ENCODE measurements at regions not wholly inside any gene's neighbourhood (a gene's known extent, or its start where the extent isn't known, plus 50 kb on each side); places are given as distances from the start of the nearest gene placed in this dataset.

GRCh38 chr1:232751393-232752140 lies 53.6 kb upstream of the MAP10 start:
- Histone ChIP-seq H3K4me1 (ENCODE audit: control insufficient read depth, insufficient read depth, low read length) (no peaks in the 10 kb centered on the region), H3K9me3 (ENCODE audit: control insufficient read depth, insufficient read depth, low read depth, low read length) (peaks cover 8% of the 10 kb centered on the region; the same call in 1 of the 2 replicates), H3K27me3 (ENCODE audit: control insufficient read depth, insufficient read depth, low read length) (no peaks in the 10 kb centered on the region), H3K36me3 (ENCODE audit: control insufficient read depth, insufficient read depth, low read length) (no peaks in the 10 kb centered on the region), H3K4me3 (ENCODE audit: low read depth in 2 of 2, low read length in 2 of 2) (no peak overlapping the region), H3K27ac (ENCODE audit: low read length) (no peak overlapping the region)
- in situ Hi-C loops (cut with HindIII; ENCODE audit: low pct_unique_long_range_greater_than_20kb, low sequenced_read_pairs): no loop called here
- ATAC-seq (no peak), DNase-seq (ENCODE audit: low read depth, low spot score) (no peak)
- no TSS peak for BruUV-seq (replicated peaks)
- POLR2A ChIA-PET: no interaction called here
- TF ChIP-seq REST (IDR thresholded peaks at IDR 0.05; ENCODE audit: insufficient read depth in 1 of 2, low read depth in 2 of 2, low read length in 1 of 2) (no peak), SIN3A (IDR thresholded peaks at IDR 0.05; ENCODE audit: borderline replicate concordance, insufficient read depth, low read depth, low read length) (no peak), CTCF (IDR thresholded peaks at IDR 0.05) (no peak), TCF7L2 (IDR thresholded peaks at IDR 0.05; ENCODE audit: low read depth, low read length) (no peak), POLR2AphosphoS5 (IDR thresholded peaks at IDR 0.05; ENCODE audit: low read depth, low read length) (no peak)
- intact Hi-C loops (cut with micrococcal nuclease; ENCODE audit: unreplicated experiment): no loop called here
- CTCF ChIA-PET: no interaction called here

DNA sequence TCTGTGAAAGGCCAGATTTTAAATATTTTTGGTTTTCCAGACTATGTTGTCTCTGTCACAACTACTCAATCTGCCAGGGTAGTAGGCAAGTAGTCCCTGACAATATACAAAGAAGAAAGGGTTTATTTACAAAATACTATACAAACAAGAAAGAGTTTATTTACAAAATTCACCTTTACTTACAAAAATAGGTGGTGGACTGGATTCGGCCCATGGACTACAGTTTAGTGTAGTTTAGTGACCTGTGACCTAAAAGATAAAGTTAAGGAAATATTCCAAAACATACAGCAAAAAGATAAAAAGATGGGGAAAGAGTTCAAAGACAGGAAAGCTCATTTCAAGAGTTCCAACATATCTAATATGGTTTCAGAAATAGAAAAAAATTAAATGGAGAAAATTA lies 52.9 kb upstream of the MAP10 start:
- ATAC-seq: no peak
- CTCF ChIA-PET: no interaction called here
- peaks cover 8% of the 10 kb centered on the region; the same call in 1 of the 2 replicates for H3K9me3 ChIP-seq (ENCODE audit: control insufficient read depth, insufficient read depth, low read depth, low read length)
- no peak overlapping the region for H3K27ac ChIP-seq (ENCODE audit: low read length)
- H3K4me3 ChIP-seq (ENCODE audit: low read depth in 2 of 2, low read length in 2 of 2): no peak overlapping the region
- POLR2A ChIA-PET: no interaction called here
- no peak for DNase-seq (ENCODE audit: low read depth, low spot score)
- in situ Hi-C loops (cut with HindIII; ENCODE audit: low pct_unique_long_range_greater_than_20kb, low sequenced_read_pairs): no loop called here
- H3K27me3 ChIP-seq (ENCODE audit: control insufficient read depth, insufficient read depth, low read length): no peaks in the 10 kb centered on the region
- intact Hi-C loops (cut with micrococcal nuclease; ENCODE audit: unreplicated experiment): no loop called here
- no peaks in the 10 kb centered on the region for H3K4me1 ChIP-seq (ENCODE audit: control insufficient read depth, insufficient read depth, low read length)
- TF ChIP-seq CTCF (IDR thresholded peaks at IDR 0.05) (no peak), POLR2AphosphoS5 (IDR thresholded peaks at IDR 0.05; ENCODE audit: low read depth, low read length) (no peak), TCF7L2 (IDR thresholded peaks at IDR 0.05; ENCODE audit: low read depth, low read length) (no peak), SIN3A (IDR thresholded peaks at IDR 0.05; ENCODE audit: borderline replicate concordance, insufficient read depth, low read depth, low read length) (no peak), REST (IDR thresholded peaks at IDR 0.05; ENCODE audit: insufficient read depth in 1 of 2, low read depth in 2 of 2, low read length in 1 of 2) (no peak)
- H3K36me3 ChIP-seq (ENCODE audit: control insufficient read depth, insufficient read depth, low read length): no peaks in the 10 kb centered on the region
- BruUV-seq (replicated peaks): no TSS peak

Data from Panc1 (cell line).